ENCODE measurements at regions not wholly inside any gene's neighbourhood (a gene's known extent, or its start where the extent isn't known, plus 50 kb on each side); places are given as distances from the start of the nearest gene placed in this dataset.
"Not testable (repeated sequence)": the region's sequence is repeated elsewhere in the genome, so short reads cannot be mapped to it uniquely, and the experiment has no call there.

DNA sequence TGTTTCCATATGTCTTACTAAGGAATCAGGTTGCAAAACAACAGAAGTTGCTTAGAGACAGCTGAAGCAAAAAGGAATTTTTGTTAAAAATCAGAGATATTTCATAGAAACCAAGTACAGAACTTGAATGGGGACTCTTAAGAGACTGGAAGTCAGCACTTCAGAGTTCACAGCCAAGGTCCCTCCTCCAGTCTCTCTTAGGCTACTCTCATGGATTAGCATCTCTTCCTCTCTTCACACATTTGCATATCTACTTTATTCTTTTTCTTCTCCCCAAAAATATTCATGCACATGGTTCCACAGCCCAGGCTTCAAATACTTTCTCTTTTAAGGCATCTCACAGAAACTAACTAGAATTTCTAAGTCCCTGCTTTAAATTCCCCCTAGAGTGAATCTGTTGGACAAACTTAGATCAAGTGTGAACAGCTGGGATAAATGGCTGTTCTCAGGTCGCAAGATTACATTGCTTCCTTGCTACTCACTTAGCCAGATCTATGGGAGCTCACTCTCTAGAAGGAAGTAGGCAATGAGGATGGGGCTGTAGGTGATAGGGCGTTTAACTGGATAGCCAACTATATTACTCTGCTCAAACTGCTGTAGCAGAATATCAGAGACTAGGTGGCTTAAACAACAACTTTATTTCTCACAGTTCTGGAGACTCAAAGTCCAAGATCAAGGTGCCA lies 73.7 kb upstream of the GALNT7 start:
- DNase-seq (ENCODE audit: low read depth in 1 of 2, low spot score in 1 of 2) = no peak
- Histone ChIP-seq H3K27ac (replicated peaks) (no peak overlapping the region), H3K4me3 (replicated peaks; ENCODE audit: insufficient read depth, low read length) (no peak overlapping the region), H3K27me3 (ENCODE audit: insufficient read depth, poor library complexity, severe bottlenecking) (no peaks in the 10 kb centered on the region)
- TF ChIP-seq POLR2AphosphoS5 (IDR thresholded peaks at IDR 0.05; ENCODE audit: low read depth) (no peak), CTCF (IDR thresholded peaks at IDR 0.05; ENCODE audit: insufficient read depth, low read length) (no peak), SPI1 (IDR thresholded peaks at IDR 0.05; ENCODE audit: borderline replicate concordance, low read depth) (no peak), GABPA (IDR thresholded peaks at IDR 0.05; ENCODE audit: low read depth) (no peak)
- TF ChIP-seq, protein P1, sequence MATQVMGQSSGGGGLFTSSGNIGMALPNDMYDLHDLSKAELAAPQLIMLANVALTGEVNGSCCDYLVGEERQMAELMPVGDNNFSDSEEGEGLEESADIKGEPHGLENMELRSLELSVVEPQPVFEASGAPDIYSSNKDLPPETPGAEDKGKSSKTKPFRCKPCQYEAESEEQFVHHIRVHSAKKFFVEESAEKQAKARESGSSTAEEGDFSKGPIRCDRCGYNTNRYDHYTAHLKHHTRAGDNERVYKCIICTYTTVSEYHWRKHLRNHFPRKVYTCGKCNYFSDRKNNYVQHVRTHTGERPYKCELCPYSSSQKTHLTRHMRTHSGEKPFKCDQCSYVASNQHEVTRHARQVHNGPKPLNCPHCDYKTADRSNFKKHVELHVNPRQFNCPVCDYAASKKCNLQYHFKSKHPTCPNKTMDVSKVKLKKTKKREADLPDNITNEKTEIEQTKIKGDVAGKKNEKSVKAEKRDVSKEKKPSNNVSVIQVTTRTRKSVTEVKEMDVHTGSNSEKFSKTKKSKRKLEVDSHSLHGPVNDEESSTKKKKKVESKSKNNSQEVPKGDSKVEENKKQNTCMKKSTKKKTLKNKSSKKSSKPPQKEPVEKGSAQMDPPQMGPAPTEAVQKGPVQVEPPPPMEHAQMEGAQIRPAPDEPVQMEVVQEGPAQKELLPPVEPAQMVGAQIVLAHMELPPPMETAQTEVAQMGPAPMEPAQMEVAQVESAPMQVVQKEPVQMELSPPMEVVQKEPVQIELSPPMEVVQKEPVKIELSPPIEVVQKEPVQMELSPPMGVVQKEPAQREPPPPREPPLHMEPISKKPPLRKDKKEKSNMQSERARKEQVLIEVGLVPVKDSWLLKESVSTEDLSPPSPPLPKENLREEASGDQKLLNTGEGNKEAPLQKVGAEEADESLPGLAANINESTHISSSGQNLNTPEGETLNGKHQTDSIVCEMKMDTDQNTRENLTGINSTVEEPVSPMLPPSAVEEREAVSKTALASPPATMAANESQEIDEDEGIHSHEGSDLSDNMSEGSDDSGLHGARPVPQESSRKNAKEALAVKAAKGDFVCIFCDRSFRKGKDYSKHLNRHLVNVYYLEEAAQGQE (IDR thresholded peaks at IDR 0.05; ENCODE audit: insufficient replicate concordance, low read depth) = no peak

GRCh38 chr4:173099447-173099846 lies 69.2 kb upstream of the GALNT7 start:
- H3K27ac ChIP-seq (replicated peaks); H3K27me3 ChIP-seq (ENCODE audit: insufficient read depth, poor library complexity, severe bottlenecking); DNase-seq (ENCODE audit: low read depth in 1 of 2, low spot score in 1 of 2); H3K4me3 ChIP-seq (replicated peaks; ENCODE audit: insufficient read depth, low read length): not testable (repeated sequence)

GRCh38 chr4:173111031-173111430 lies 57.6 kb upstream of the GALNT7 start:
- no peak for DNase-seq (ENCODE audit: low read depth in 1 of 2, low spot score in 1 of 2)
- H3K27ac ChIP-seq (replicated peaks) = no peak overlapping the region
- no peak overlapping the region for H3K4me3 ChIP-seq (replicated peaks; ENCODE audit: insufficient read depth, low read length)
- TF ChIP-seq SPI1 (IDR thresholded peaks at IDR 0.05; ENCODE audit: borderline replicate concordance, low read depth) (no peak), CTCF (IDR thresholded peaks at IDR 0.05; ENCODE audit: insufficient read depth, low read length) (no peak), POLR2AphosphoS5 (IDR thresholded peaks at IDR 0.05; ENCODE audit: low read depth) (no peak), GABPA (IDR thresholded peaks at IDR 0.05; ENCODE audit: low read depth) (no peak)
- TF ChIP-seq, protein P1 (IDR thresholded peaks at IDR 0.05; ENCODE audit: insufficient replicate concordance, low read depth) = no peak
- H3K27me3 ChIP-seq (ENCODE audit: insufficient read depth, poor library complexity, severe bottlenecking) = no peaks in the 10 kb centered on the region

DNA sequence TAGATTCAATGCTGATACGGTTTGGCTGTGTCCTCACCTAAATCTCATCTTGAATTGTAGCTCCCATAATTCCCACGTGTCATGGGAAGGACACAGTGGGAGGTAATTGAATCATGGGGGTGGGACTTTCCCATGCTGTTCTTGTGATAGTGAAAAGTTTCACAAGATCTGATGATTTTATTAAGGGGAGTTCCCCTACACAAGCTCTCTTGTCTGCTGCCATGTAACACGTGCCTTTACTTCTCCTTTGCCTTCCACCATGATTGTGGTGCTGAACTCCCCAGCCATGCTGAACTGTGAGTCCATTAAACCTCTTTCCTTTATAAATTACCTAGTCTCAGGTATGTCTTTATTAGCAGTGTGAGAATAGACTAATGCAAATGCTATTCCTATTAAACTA lies 51.2 kb upstream of the GALNT7 start:
- H3K4me3 ChIP-seq (replicated peaks; ENCODE audit: insufficient read depth, low read length); DNase-seq (ENCODE audit: low read depth in 1 of 2, low spot score in 1 of 2); H3K27me3 ChIP-seq (ENCODE audit: insufficient read depth, poor library complexity, severe bottlenecking); H3K27ac ChIP-seq (replicated peaks): not testable (repeated sequence)
- TF ChIP-seq, protein P1 (IDR thresholded peaks at IDR 0.05; ENCODE audit: insufficient replicate concordance, low read depth) = peak; percentile 25

Measured in HL-60 (cell line).